HCT116 (cell line): ENCODE measurements at regions not wholly inside any gene's neighbourhood (a gene's known extent, or its start where the extent isn't known, plus 50 kb on each side); places are given as distances from the start of the nearest gene placed in this dataset.

Experiments used
- CEBPB ChIP-seq: IDR thresholded peaks from 2 replicates; pipeline ENCODE4 v1.6.1; 2012; ENCODE audit warnings: low read depth
- CTCF ChIP-seq, 3 experiments: fragments of 200-600 bp in 1 of 3; sonication (generic) in 1 of 3; IDR thresholded peaks in 2 of 3; conservative IDR thresholded peaks in 1 of 3; 2 replicates each; pipeline ENCODE4 v1.5.1; 2012 to 2017; ENCODE audit warnings: low read depth in 2 of 3, low read length in 2 of 3, antibody characterized with exemption in 1 of 3, borderline replicate concordance in 1 of 3, control low read depth in 1 of 3, mild to moderate bottlenecking in 1 of 3, mixed read lengths in 1 of 3, mixed run types in 1 of 3, moderate library complexity in 1 of 3; ENCODE audit not compliant: insufficient read depth in 1 of 3
- REST ChIP-seq: IDR thresholded peaks from 2 replicates; pipeline ENCODE4 v1.6.1; 2012; ENCODE audit warnings: low read depth

- no peak for TF ChIP-seq CEBPB
- no peak for TF ChIP-seq REST
- no peak for TF ChIP-seq CTCF (IDR thresholded peaks at IDR 0.05 in 2 of 3, conservative IDR thresholded peaks at IDR 0.05 in 1 of 3; ENCODE audit: borderline replicate concordance in 1 of 3, insufficient read depth in 1 of 3, low read depth in 2 of 3, low read length in 2 of 3)
Measured at GRCh38 chr7:64614812-64615211, 51.1 kb upstream of the ZNF107 start.
